Calu3 (cell line): ENCODE measurements at regions not wholly inside any gene's neighbourhood (a gene's known extent, or its start where the extent isn't known, plus 50 kb on each side); places are given as distances from the start of the nearest gene placed in this dataset.

ENCODE experiments used
- BruUV-seq: library from RNA; stranded (reverse); fragments of 400-500 nt; replicated peaks from 2 replicates; lab custom pipeline; 2021; lab: Mats Ljungman, UMichigan
- CTCF ChIA-PET: fragments of 300-600 bp; sonication (Branson Sonifier 250); formaldehyde crosslinking; loops from one replicate; lab custom pipeline; 2022; ENCODE audit warnings: antibody characterized with exemption; lab: Charles Lee
- DNase-seq: peaks from one replicate; pipeline ENCODE4 v3.0.0; 2022
- H3K27ac Mint-ChIP-seq: one replicate; pipeline ENCODE4 v1.8.0; 2022; ENCODE audit warnings: mixed read lengths; ENCODE audit not compliant: unreplicated experiment
- H3K27me3 Mint-ChIP-seq: one replicate; pipeline ENCODE4 v1.8.0; 2022; ENCODE audit warnings: mixed read lengths; ENCODE audit not compliant: unreplicated experiment
- H3K36me3 Mint-ChIP-seq: one replicate; pipeline ENCODE4 v1.8.0; 2022; ENCODE audit warnings: mild to moderate bottlenecking, moderate library complexity, mixed read lengths; ENCODE audit not compliant: insufficient read depth, unreplicated experiment
- H3K4me1 Mint-ChIP-seq: one replicate; pipeline ENCODE4 v1.8.0; 2022; ENCODE audit warnings: mild to moderate bottlenecking, low read depth, mixed read lengths; ENCODE audit not compliant: unreplicated experiment
- H3K4me3 Mint-ChIP-seq: one replicate; pipeline ENCODE4 v1.8.0; 2022; ENCODE audit warnings: mild to moderate bottlenecking, low read depth, moderate library complexity, mixed read lengths; ENCODE audit not compliant: unreplicated experiment
- H3K9me3 Mint-ChIP-seq: one replicate; pipeline ENCODE4 v1.8.0; 2022; ENCODE audit warnings: low read depth, mixed read lengths; ENCODE audit not compliant: unreplicated experiment
- CTCF ChIP-seq: fragments of 200-600 bp; IDR thresholded peaks from one replicate; pipeline ENCODE4 v1.8.0; 2022; ENCODE audit warnings: antibody characterized with exemption; ENCODE audit not compliant: unreplicated experiment
- intact Hi-C: fragments of 100-400 bp; cut with micrococcal nuclease; formaldehyde crosslinking; loops from one replicate; pipeline ENCODE4 v1.10.0; 2022; ENCODE audit not compliant: unreplicated experiment

DNA sequence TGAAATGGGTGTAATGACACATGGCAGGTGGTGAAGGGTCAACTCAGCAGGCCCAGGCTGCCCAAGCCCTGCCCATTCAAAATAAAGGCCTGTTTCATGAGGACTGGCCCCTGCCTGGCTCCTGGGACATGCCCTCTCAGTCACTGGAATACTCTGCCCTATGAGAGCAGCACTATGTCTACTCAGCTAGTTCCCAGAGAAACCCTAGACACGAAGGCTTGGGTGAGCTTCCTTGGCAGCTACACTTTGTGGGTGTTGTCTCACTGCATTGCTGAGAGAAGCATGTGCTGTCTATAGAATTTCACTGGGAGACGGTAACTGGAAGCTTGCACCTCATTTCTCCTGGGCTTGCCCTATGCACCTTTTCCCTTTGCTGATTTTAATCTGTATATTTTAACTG lies 752.8 kb downstream of the LIG4 start:
- BruUV-seq: no TSS peak
- no peak for TF ChIP-seq CTCF
- Mint-ChIP-seq H3K9me3 (no peaks in the 10 kb centered on the region), H3K27ac (no peak overlapping the region), H3K4me1 (no peaks in the 10 kb centered on the region), H3K4me3 (no peak overlapping the region), H3K36me3 (no peaks in the 10 kb centered on the region), H3K27me3 (no peaks in the 10 kb centered on the region)
- DNase-seq: no peak
- intact Hi-C loops: no loop called here
- CTCF ChIA-PET: no interaction called here

DNA sequence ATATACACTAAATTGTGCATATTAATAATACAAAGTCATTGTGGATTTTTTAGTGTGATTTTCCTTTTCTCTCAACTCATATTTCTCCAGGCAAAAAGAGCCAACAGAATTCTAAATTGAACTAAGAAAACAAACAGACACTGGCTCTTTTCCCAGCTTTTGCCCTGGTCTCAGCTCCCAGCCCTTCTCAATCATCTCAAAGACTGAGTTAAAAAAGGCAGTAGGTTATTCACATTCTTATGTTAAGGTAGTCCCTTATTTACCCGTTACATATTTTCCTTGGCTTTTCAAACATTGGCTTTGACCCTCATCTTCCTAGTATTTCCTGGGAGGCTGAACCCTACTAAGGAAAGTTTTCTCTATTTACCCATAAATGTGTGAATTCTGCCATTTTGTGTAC lies 753.6 kb downstream of the LIG4 start:
- BruUV-seq: no TSS peak

GRCh38 chr13:107459430-107459829 lies 755.9 kb downstream of the LIG4 start:
- intact Hi-C loops: no loop called here
- CTCF ChIA-PET: no interaction called here

More for the DNA sequence above, 753.6 kb downstream of the LIG4 start:
- Mint-ChIP-seq H3K27ac (no peak overlapping the region), H3K4me3 (no peak overlapping the region), H3K27me3 (no peaks in the 10 kb centered on the region), H3K4me1 (no peaks in the 10 kb centered on the region), H3K9me3 (no peaks in the 10 kb centered on the region), H3K36me3 (no peaks in the 10 kb centered on the region)
- no peak for DNase-seq
- intact Hi-C loops: no loop called here
- CTCF ChIA-PET: no interaction called here
- TF ChIP-seq CTCF: no peak

GRCh38 chr13:107458269-107458668 lies 757.1 kb downstream of the LIG4 start:
- intact Hi-C loops: no loop called here
- TF ChIP-seq CTCF: no peak
- no TSS peak for BruUV-seq
- DNase-seq: no peak
- no peak overlapping the region for H3K27ac Mint-ChIP-seq
- no peaks in the 10 kb centered on the region for H3K4me1 Mint-ChIP-seq
- H3K27me3 Mint-ChIP-seq: no peaks in the 10 kb centered on the region
- H3K36me3 Mint-ChIP-seq: no peaks in the 10 kb centered on the region
- H3K9me3 Mint-ChIP-seq: no peaks in the 10 kb centered on the region
- CTCF ChIA-PET: no interaction called here
- no peak overlapping the region for H3K4me3 Mint-ChIP-seq

More at GRCh38 chr13:107459430-107459829, 755.9 kb downstream of the LIG4 start:
- BruUV-seq: no TSS peak
- DNase-seq: no peak
- H3K4me1 Mint-ChIP-seq: no peaks in the 10 kb centered on the region
- no peak for TF ChIP-seq CTCF
- no peaks in the 10 kb centered on the region for H3K36me3 Mint-ChIP-seq
- no peaks in the 10 kb centered on the region for H3K9me3 Mint-ChIP-seq
- no peak overlapping the region for H3K27ac Mint-ChIP-seq
- no peak overlapping the region for H3K4me3 Mint-ChIP-seq
- H3K27me3 Mint-ChIP-seq: no peaks in the 10 kb centered on the region

- Mint-ChIP-seq H3K4me1 (no peaks in the 10 kb centered on the region), H3K27ac (no peak overlapping the region), H3K27me3 (no peaks in the 10 kb centered on the region), H3K4me3 (no peak overlapping the region), H3K36me3 (no peaks in the 10 kb centered on the region), H3K9me3 (no peaks in the 10 kb centered on the region)
- no peak for DNase-seq
- intact Hi-C loops: no loop called here
- CTCF ChIA-PET: no interaction called here
- BruUV-seq: no TSS peak
- TF ChIP-seq CTCF: no peak
Observed at GRCh38 chr13:107457686-107458085, 757.6 kb downstream of the LIG4 start.
